Activated CD4-positive, CD25-positive, alpha-beta regulatory T cell treated with anti-CD3 and anti-CD28 coated beads, Interleukin-2, amount 50 U/mL, for 24 hours (primary cell): ENCODE measurements at regions not wholly inside any gene's neighbourhood (a gene's known extent, or its start where the extent isn't known, plus 50 kb on each side); places are given as distances from the start of the nearest gene placed in this dataset.

ENCODE experiments used
- ATAC-seq, 2 donors: fragments of 150-1000 bp; cut with Tn5 transposase; one replicate each; pipeline ENCODE4 v1.10.0; 2021; ENCODE audit warnings: mild to moderate bottlenecking in 1 of 2, moderate library complexity in 1 of 2

DNA sequence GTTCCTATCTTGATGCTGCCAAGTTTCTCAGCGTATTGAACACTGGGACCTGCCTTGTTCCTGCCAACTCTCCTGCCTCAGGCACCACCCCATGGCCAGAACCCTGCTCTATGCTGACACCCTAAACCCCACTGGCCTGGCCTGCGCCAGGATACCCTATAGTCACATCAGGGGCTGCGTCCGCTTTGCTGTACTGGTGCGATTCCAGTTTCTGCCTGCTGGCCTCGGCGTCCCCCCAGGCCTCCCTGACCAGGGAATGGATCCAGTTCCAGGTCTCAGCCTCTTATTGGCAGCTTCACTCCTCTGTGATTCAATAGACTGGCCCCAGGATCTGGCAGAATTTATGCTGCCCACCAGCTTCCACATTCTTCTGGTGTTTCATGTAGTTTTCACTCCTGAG lies 55.0 kb downstream of the GPR6 start:
- ATAC-seq = no peak

DNA sequence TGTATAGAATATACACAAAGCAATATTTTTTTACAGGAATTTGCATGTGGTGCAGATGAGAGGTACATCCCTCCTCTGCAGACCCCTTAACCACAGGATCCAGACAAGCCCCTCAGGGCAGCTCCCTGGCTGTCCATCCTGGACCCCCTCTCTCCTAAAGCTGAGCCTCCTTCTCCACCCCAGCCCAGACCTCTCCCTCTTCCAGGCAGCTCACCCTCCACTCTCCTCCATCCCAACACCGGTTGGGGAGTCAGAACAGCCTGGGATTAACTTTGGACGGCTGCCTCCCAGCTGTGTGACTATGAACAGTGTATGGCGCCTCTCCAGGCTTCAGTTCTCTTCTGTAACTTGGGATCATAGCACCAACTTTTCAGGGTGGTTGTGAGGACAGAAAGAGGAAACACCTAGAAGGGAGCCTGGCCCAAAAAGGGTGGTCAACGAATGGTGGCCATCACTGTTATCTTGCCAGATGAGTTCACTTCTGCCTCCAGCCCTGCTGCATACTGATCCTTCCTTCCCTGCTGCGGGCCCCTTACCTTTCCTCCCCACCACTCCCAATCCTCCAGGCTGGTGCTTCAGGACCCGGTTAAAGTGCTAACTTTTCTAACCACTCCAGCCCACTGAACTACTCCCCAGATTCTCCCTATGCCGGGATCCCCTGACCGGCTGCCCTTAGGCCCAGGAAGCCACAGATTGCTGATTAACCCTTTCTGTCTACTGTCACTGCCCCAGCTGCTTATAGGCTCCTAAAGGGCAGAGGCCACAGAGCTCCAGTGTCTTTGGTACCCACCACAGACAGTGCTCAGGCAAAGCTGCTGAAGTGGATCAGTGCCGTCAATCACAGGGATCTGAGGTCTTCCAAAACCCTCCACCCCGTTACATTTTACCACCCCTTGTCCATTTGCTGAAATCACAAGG lies 55.9 kb downstream of the GPR6 start:
- no peak for ATAC-seq

DNA sequence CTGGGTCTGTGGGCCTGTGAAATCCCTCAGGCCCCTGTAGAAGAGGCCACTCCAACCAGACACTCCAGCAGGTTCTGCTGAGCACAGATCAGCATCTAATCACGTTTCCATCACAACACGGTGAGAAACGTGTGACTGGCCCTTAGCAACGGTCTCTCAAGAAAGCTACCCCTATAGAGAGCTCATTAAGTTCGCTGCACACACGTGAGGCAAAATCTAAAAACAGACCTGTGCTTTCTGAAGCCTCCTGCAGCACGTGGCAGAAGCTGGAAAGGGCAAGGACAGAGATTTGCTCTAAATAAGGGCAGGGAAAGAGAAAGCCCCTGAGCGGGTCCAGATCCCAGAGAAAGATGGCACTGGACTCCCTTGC lies 56.5 kb downstream of the GPR6 start:
- no peak for ATAC-seq

DNA sequence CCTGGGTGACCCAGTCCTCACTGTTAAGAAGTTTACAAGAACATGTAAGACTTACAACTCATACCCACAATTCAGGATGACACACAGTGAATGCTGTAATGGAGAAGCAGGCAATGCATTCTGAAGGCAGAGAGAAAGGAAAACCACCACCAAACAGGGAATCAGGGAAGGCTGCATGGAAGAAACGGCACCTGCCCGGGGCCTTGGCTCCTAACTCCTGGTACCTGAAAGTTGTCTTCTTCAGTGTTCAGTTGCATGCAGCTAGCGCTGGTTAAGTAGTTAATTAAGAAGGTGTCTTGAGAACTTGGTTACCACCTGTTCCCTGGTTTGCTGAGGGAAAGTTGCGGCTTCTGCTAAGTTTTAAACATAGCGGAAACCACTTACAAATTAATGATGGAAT lies 57.2 kb downstream of the GPR6 start:
- ATAC-seq = no peak

DNA sequence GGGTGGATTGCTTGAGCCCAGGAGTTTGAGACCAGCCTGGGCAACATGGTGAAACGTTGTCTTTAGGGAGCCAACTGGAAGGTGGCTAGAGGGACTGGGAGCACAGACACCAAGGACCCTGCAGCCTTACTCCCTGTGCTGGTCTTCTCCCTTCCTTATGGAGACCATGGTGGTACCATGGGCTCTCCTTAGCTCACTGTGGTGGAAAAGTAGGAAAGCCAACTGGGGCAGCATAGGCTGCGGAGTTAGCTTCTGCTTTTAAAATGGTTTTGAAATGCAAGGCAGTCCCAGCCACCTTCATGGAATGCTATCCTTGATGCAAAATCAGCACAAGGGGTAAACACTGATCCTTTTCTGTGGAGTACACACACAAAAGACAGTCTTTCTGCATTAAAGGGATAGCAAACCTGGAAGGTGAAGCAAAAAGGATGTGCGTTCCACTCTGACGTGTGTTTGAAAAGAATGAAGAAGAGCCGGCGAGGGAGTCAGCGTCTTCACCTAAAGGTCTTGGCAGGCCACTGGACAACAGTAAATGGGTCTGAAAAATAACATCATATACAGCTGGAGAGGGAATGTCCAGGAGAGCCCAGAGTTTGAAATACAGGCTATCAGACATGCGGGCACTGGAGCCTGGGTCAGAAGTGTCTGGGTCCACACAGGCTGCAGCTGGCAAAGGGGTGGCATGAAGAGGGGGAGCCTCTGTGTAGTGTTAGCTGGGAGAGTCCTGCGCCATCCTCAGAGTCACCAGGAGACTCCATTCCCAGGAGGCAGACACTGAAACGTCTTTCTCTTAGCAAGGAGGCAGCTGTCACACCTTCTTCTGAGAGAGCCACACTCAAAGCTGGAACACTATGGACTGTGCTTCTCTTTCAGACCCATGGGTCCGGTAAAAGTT lies 58.5 kb downstream of the GPR6 start:
- no peak for ATAC-seq

DNA sequence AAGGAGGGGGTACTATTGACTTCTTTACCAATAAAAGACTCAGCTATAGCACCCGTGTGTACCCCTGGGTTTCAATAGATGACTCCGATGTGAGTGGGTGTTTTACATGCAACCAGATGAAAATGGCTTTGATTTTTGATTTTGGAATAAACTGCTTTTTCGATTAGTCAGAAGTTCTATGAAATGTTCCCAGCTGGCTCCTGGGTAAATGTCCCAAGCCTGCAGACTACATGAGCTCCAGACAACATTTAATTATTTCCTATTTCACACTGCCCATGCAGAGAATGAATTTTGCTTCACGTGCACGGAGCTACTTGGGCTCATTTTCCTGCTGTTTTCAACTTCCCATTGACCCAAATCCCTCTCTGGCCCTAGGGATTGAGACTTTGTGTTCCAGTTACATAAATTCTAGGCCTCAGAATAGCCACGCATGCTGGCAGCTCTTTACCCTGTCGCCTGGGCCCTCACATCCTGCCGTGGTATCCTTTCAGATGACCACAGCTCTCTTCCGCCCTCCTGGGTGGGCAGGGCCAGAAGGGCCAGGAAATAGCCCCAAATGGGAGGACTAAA lies 59.7 kb downstream of the GPR6 start:
- no peak for ATAC-seq

DNA sequence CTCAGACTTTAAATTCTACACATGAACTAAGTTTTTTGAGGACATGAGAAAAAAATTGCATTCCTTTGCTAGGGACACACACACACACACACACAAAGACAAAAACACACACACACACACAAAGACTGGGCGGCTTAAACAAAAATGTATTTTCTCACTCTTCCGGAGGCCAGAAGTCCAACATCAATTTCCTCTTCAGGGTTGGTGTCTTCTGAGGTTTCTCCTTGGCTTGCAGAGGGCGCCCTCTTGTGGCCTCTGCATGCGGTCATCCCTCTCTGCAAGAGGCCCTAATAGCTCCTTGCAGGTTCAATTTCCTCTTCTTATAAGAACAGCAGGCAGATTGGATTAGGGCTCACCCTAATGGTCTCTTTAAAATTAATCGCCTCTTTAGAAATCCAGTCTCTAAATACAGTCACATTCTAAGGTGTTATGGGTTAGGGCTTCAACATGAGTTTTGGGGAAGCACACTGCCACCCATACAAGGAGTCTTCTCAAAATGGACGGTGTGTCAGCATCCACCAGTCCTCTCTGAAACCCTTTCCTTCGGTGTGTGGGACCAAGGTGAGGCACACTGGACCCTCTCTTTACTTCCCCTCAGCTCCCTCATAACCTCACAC lies 61.4 kb downstream of the GPR6 start:
- ATAC-seq = peak; percentile 84 to 85

DNA sequence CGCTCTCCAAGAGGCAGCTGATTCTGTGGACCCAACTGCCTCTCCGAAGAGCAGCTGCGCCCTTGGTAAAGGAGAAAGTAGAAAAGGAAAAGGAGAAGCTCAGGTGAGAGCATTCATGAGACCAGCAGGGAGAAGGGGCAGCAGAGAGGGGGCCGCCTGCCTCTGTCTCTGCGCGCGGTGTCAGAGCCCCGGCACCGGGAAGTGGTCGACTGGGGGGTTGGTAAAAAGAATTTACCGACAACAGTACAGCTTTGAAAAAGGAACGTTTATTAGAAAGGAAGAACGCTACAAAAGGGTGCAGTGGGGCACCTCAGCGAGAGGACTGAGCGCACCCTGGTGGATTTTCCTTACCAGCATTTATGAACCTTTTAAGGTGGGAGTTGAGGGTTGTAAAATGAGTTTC lies 61.9 kb downstream of the GPR6 start:
- peak; percentile 53 to 54 for ATAC-seq

DNA sequence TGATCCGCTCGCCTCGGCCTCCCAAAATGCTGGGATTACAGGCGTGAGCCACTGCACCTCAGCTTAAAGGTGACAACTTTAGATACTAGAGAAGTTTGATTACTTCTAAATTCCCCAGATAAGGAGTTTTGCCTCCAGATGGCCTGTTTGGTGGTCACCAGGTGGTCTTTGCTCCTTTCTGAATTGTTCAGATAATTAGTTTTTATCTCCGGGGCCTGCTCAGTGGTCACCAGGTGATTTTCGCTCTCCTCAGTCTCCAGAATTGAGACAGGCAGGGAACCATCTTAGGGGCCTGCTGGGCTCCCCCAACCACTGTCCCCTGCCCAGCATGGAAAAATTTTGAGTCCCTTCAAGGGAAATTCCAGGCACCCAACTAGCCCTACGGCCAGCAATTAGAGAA lies 62.6 kb downstream of the GPR6 start:
- no peak for ATAC-seq

DNA sequence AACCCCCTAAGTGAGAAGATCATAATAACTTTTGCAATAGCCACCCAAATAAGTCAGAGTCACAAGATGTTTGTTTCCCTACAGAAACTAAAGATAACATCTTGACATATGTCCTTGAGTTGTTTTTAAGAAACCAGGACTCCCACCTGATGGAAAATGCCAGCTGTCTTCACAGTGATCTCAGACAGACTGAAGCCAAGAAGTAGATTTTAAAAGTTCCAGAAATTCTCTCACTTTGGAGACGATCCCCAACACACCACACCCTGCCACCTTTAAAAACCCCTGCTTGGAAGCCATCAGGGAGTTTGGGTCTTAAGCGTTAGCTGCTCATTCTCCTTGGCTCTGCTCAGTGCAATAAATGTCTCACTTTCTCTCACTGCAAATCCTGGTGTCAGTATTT lies 63.0 kb downstream of the GPR6 start:
- ATAC-seq = no peak

DNA sequence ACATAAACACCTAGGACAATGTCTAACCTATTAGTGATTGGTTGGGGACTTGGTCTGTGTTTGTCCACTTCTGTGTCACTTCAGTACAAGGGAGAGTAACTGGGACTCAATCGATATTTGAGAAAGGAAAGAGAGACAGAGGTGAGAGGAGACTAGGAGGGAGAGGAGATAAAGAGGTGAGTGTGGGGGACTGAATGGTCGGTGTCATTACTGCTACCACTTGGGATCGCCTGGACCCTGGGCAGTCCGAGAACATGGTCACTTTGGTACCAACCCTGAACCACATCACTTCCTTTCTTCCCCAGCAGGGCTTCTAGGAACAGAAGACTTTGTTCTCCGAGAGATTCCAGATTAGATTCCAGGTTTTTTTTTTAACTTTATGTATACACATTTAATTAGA lies 63.7 kb downstream of the GPR6 start:
- ATAC-seq = no peak

DNA sequence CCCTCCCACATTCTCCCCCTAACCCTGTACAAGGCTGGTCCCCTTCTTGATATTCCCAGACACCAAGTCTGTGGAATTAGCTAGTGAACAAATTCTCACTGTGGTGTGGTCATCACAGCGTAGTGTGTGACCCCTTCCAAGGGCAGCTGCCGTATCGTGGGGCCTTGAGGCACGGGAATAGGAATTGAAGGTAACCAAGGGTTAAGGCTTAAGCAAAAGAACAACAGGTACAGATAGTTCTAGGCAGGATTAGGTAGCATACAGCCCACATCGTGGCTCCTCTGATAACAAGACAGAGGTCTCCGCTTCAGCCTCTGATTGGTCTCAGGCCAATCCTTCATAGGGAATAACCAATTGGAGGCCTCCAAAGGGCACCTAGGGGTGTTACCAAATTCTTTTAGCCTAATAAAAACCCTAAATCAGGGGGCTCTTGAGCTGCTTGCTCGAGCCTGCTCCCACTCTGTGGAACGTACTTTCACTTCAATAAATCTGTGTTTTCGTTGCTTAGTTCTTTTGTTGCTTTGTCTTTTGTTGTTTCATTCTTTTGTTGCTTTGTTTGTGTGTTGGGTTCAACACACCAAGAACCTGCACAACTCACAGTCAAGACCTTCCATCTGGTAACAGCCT lies 64.7 kb downstream of the GPR6 start:
- ATAC-seq = no peak

DNA sequence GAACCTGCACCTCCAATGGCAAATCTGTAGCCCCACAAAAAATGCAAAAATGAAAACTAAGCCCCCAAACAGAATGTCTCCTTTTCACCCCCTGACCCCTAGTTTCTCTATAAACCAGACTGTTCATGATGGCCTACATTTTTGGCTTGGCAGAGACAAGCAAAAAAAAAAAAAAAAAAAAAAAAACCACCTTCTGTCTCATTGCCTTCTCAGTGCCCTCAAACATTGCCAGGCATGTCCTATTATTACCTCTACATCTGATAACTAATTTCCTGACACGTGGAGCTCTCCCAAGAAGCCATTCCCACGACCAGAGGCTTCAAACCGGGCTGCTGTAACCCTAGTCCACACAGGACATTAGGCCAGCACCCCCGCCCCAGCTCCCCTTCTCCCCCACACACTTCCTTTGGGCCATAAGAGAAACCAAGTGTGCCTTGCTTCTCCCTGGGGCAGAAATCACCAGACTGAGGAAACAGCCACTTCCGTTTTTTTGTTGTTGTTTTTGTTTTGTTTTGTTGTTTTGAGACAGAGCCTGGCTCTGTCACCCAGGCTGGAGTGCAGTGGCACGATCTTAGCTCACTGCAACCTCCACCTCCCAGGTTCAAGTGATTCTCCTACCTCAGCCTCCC lies 65.4 kb downstream of the GPR6 start:
- ATAC-seq = no peak

DNA sequence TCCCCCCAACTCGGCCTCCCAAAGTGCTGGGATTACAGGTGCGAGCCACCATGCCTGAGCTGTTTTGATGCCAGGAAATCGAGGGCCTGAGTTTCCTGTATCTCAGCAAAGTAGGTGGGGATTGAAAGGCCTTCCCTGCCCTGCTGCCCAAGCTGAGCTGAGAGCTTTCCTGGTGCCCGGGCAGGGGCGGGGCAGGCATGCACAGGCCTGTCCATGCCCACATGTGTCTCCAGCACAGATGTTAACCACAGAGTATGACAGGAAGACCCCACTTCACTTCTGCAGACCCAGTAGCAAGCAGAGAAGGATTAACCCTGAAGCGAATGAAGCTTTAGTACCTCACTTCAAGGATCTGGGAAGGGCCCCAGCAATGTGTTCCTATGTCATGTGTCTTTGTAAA lies 66.0 kb downstream of the GPR6 start:
- no peak for ATAC-seq

DNA sequence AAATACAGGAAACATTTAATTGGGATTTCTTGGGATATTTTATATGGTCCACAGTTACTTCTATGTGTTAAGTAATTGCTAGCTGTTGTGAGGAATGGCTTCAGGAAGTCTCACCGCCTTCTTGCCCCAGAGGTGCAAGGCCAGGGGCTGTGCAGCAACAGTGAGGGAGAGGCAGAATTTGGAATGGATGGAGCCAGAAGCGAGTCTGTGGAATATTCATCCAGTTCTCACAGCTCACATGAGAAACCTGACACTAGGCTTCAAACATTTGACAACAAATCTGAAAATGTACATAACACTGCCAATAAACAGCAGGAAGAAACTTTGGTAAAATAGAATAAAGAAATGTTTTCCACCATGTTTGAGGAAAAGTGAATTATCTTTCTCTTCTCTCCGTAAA lies 66.5 kb downstream of the GPR6 start:
- ATAC-seq = no peak

DNA sequence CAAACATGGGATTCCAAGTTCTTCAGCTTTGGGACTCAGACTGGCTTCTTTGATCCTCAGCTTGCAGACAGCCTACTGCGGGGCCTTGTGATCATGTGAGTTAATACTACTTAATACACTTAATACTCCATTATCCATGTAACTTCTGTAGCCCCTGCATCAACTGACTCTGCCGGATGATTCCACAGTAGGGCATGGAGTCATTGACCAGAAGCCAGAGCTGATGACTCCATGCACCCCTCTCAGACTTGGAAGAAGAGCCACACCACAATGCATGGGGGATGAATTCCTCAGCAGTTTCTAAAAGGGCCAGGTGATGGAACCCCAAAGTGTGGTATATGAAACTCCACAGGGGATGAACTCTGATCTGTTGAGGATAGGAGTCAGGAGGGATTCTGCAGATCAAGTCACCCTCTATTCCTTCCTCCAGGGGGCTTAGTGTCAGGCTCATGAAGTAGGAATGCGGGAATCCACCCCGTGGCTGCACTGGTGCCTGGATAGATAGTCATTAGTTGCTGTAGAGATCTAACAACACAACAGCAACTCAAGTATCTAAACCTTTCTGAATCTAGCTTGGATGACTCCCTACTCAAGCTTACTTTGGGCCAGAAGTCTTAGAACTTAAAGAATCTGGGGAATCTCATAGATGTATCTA lies 70.2 kb downstream of the GPR6 start:
- ATAC-seq = no peak

DNA sequence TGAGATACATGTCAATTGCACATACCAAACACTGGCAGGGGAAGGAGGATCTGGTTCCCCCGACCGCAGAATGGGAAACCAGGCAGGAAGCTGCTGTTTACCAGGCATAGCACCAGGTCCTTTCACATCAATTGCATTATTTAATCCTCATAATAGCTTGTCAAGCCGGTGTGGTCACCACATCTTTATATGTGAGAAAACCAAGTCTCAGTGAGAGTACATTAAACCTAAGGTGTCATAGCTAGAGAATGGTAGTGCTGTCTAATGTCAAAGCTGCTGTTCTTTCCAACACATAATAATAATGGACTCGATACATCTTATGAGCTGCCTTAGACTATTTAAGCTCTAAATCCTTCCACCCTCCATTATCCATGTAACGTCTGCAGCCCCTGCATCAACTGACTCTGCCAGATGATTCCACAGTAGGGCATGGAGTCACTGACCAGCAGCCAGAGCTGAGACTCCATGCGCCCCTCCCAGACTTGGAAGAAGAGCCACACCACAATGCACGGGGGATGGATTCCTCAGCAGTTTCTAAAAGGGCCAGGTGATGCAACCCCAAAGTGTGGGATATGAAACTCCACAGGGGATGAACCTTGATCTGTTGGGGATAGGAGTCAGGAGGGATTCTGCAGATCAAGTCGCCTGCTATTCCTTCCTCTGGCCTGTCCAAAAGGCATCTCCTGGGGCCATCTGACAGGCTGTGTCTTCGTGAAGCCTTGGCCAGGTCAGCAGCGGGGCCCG lies 71.8 kb downstream of the GPR6 start:
- no peak for ATAC-seq
